ENCODE measurements at regions not wholly inside any gene's neighbourhood (a gene's known extent, or its start where the extent isn't known, plus 50 kb on each side); places are given as distances from the start of the nearest gene placed in this dataset.

- Histone ChIP-seq H3K27ac (no peak overlapping the region), H3K4me1 (no peaks in the 10 kb centered on the region), H3K27me3 (no peaks in the 10 kb centered on the region), H3K9me3 (no peaks in the 10 kb centered on the region), H3K36me3 (no peaks in the 10 kb centered on the region), H3K4me3 (no peak overlapping the region)
- DNase-seq, result no peak
- intact Hi-C loops (cut with DNase I; ENCODE audit: low total_unique reads), result no loop called here
- TF ChIP-seq POLR2A (IDR thresholded peaks at IDR 0.05) (no peak), CTCF (IDR thresholded peaks at IDR 0.05) (no peak)
Observed at GRCh38 chr3:87426918-87427317, 150.5 kb upstream of the POU1F1 start.

- H3K4me1 ChIP-seq, result no peaks in the 10 kb centered on the region
- TF ChIP-seq CTCF (IDR thresholded peaks at IDR 0.05) (no peak), POLR2A (IDR thresholded peaks at IDR 0.05) (no peak)
- H3K27me3 ChIP-seq, result no peaks in the 10 kb centered on the region
- no peaks in the 10 kb centered on the region for H3K9me3 ChIP-seq
- no peak for DNase-seq
- H3K27ac ChIP-seq, result no peak overlapping the region
- H3K4me3 ChIP-seq, result no peak overlapping the region
- intact Hi-C loops (cut with DNase I; ENCODE audit: low total_unique reads), result no loop called here
- H3K36me3 ChIP-seq, result no peaks in the 10 kb centered on the region
Observed at GRCh38 chr3:87425056-87425455, 148.7 kb upstream of the POU1F1 start.

- DNase-seq, result no peak
- no peak overlapping the region for H3K4me3 ChIP-seq
- intact Hi-C loops (cut with DNase I; ENCODE audit: low total_unique reads), result no loop called here
- H3K27me3 ChIP-seq, result no peaks in the 10 kb centered on the region
- H3K27ac ChIP-seq, result no peak overlapping the region
- no peaks in the 10 kb centered on the region for H3K4me1 ChIP-seq
- TF ChIP-seq CTCF (IDR thresholded peaks at IDR 0.05) (no peak), POLR2A (IDR thresholded peaks at IDR 0.05) (no peak)
- H3K9me3 ChIP-seq, result no peaks in the 10 kb centered on the region
- H3K36me3 ChIP-seq, result no peaks in the 10 kb centered on the region
Observed at GRCh38 chr3:87423336-87423735, 147.0 kb upstream of the POU1F1 start.

GRCh38 chr3:87422333-87422732, 145.9 kb upstream of the POU1F1 start:
- DNase-seq, result no peak
- Histone ChIP-seq H3K27ac (no peak overlapping the region), H3K4me1 (no peaks in the 10 kb centered on the region), H3K36me3 (no peaks in the 10 kb centered on the region), H3K27me3 (no peaks in the 10 kb centered on the region), H3K9me3 (no peaks in the 10 kb centered on the region), H3K4me3 (no peak overlapping the region)
- intact Hi-C loops (cut with DNase I; ENCODE audit: low total_unique reads), result no loop called here
- TF ChIP-seq CTCF (IDR thresholded peaks at IDR 0.05) (no peak), POLR2A (IDR thresholded peaks at IDR 0.05) (no peak)

GRCh38 chr3:87420171-87420570, 143.8 kb upstream of the POU1F1 start:
- TF ChIP-seq CTCF (IDR thresholded peaks at IDR 0.05) (no peak), POLR2A (IDR thresholded peaks at IDR 0.05) (no peak)
- H3K36me3 ChIP-seq, result no peaks in the 10 kb centered on the region
- no peaks in the 10 kb centered on the region for H3K9me3 ChIP-seq
- DNase-seq, result no peak
- H3K27ac ChIP-seq, result no peak overlapping the region
- intact Hi-C loops (cut with DNase I; ENCODE audit: low total_unique reads), result no loop called here
- no peaks in the 10 kb centered on the region for H3K4me1 ChIP-seq
- H3K4me3 ChIP-seq, result no peak overlapping the region
- H3K27me3 ChIP-seq, result no peaks in the 10 kb centered on the region
